ENCODE measurements at regions not wholly inside any gene's neighbourhood (a gene's known extent, or its start where the extent isn't known, plus 50 kb on each side); places are given as distances from the start of the nearest gene placed in this dataset.
A peak's percentile ranks its signal among the peaks of the same experiment; 100 is the strongest.

DNA sequence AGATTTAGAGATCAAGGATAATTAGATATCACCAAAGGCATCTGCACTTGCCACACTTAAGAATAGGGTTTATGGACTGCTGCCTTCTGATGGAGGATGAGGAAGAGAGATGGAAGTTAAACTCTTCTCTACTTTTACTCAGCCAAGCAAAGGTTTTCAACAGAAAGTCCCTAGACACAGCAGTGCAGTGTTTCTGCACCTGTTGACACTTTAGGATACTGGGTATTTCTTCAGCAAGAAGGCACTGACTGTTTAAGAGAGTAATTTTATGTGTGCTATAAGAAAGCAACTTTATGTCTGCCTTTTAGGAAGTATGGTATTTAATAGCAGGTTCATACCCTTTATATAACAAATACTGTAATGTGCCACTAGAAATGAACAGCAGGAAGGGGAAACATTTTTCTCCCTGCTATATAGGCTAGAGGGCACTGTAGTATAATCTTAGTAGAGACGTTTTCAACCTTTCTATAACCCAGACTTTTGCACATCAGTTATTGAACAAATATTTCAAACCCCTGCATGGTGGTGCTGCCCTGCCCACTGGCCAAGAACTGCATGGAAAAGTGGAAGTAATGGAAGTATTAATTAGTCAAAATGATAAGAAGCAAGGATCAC lies 225.0 kb upstream of the GRIP1 start:
- in situ Hi-C loops (cut with HindIII; ENCODE audit: low pct_unique_long_range_greater_than_20kb, low sequenced_read_pairs): no loop called here
- peak; percentile 11 to 47 for DNase-seq (ENCODE audit: low read depth in 1 of 2, low spot score in 1 of 2)
- no peak for TF ChIP-seq JUND (IDR thresholded peaks at IDR 0.05; ENCODE audit: low read depth)

DNA sequence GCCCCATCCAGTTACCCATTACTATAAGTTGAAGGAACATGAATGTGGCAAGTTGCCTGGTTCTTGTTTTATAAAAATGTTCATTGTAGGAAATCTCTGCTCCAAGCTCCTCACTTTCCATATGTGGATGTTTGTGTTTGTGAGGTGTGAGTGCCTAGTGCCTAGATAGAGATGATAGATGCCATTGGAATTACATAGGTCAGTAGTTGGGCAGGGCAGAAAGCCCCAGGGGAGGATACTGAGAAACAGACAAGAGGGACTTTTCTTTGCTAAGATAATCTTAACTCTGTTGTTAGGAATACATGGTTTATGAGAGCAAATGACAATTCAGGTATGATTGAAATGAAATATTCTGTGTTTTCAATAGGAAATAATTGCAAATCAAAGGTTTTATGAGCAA lies 226.3 kb upstream of the GRIP1 start:
- DNase-seq (ENCODE audit: low read depth in 1 of 2, low spot score in 1 of 2): no peak
- in situ Hi-C loops (cut with HindIII; ENCODE audit: low pct_unique_long_range_greater_than_20kb, low sequenced_read_pairs): no loop called here
- no peak for TF ChIP-seq JUND (IDR thresholded peaks at IDR 0.05; ENCODE audit: low read depth)

DNA sequence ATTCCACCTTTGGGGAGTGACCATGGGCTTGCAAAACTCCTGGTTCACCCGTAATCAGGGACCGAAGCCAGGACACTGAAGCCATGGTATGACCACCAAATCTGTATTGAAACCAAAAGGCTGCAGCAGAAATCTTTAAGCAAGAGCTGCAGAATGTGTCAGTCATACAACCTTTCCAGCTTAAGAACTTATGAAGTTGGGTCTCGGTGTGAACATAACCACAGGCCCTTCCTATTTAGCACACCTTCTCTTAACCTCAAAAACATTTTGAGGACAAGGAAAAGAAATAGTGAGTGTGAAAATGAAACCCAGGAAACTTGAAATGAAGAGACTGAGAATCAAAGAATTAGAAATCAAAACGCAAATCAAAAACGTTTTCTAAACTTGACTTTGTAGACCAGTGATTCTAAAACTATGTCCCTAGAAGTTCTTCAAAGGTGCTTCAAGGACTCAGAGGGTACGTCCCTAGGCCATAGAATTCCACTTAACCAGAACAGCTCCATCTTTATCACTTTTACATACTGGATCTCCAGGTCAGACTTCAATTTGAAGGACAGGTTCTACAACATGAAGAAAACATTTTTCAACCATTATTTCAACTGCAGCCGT lies 231.6 kb upstream of the GRIP1 start:
- in situ Hi-C loops (cut with HindIII; ENCODE audit: low pct_unique_long_range_greater_than_20kb, low sequenced_read_pairs): no loop called here
- no peak for DNase-seq (ENCODE audit: low read depth in 1 of 2, low spot score in 1 of 2)
- TF ChIP-seq JUND (IDR thresholded peaks at IDR 0.05; ENCODE audit: low read depth): no peak

DNA sequence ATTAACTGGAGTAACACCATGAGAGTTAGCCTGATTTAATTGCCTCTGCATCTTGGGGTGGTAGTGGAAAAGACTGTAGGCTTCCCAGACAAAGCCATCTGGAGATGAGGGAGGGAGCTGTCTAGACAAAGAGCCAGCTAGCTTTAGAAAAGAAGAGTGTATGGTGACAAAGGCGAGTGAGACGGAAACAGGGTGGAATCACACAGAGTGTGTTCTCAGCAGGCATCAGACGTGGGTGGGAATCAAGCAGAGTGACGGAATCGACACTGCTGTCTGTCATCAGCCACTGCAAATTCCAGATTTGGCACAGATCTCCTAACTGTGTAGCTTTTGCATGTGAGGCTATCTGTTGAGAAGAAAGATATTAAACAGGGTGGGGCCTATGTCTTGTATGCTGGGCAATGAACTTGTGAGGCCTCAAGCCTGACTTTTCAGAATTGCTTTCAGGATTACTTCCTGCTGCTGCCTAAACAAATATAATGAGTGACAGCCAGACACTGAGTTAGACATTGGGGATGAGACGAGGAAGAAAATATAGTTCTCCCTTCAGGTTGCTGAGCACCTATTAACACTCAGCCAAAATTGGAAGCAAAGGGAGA lies 236.5 kb upstream of the GRIP1 start:
- in situ Hi-C loops (cut with HindIII; ENCODE audit: low pct_unique_long_range_greater_than_20kb, low sequenced_read_pairs): no loop called here
- TF ChIP-seq JUND (IDR thresholded peaks at IDR 0.05; ENCODE audit: low read depth): no peak

DNA sequence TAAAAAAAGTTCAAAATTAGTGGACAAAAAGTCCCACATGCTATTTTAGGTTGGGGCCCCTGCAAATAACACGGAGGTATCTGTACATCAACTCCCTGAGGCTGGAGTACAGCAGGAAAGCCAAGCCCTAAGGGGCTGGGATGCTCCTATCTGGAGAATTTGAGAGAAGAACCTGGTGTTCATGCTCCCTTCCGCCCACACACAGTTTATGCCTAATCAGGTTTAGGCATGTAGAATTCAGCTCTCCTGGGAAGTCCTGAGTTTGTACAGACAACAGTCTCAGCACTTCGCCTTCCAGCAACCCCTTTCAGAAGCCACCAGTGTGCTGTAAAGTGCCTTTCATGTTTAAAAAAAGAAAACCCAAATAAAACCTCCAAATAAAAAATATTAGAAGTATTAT lies 237.3 kb upstream of the GRIP1 start:
- no peak for DNase-seq (ENCODE audit: low read depth in 1 of 2, low spot score in 1 of 2)
- no peak for TF ChIP-seq JUND (IDR thresholded peaks at IDR 0.05; ENCODE audit: low read depth)
- in situ Hi-C loops (cut with HindIII; ENCODE audit: low pct_unique_long_range_greater_than_20kb, low sequenced_read_pairs): no loop called here

More for the DNA sequence above, 236.5 kb upstream of the GRIP1 start:
- DNase-seq (ENCODE audit: low read depth in 1 of 2, low spot score in 1 of 2): no peak

DNA sequence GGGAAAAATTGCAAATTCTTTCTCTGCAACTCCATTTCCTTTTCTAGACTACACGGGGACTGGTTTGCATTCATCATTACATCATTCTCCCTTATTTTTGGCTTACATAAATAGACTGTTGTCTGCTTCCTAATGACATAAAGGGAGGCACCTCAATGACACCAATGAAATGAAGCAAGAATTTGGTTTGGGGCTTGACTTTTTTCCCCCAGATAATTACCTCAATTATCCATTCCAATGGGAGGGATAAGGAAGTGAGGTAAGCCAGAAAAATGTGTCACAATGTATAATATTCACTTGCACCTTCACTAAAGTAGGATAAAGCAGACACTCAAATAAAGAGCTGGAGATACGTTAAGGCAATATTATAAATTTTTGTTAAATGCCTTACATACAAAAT lies 240.6 kb upstream of the GRIP1 start:
- in situ Hi-C loops (cut with HindIII; ENCODE audit: low pct_unique_long_range_greater_than_20kb, low sequenced_read_pairs): no loop called here
- DNase-seq (ENCODE audit: low read depth in 1 of 2, low spot score in 1 of 2): no peak
- TF ChIP-seq JUND (IDR thresholded peaks at IDR 0.05; ENCODE audit: low read depth): no peak

DNA sequence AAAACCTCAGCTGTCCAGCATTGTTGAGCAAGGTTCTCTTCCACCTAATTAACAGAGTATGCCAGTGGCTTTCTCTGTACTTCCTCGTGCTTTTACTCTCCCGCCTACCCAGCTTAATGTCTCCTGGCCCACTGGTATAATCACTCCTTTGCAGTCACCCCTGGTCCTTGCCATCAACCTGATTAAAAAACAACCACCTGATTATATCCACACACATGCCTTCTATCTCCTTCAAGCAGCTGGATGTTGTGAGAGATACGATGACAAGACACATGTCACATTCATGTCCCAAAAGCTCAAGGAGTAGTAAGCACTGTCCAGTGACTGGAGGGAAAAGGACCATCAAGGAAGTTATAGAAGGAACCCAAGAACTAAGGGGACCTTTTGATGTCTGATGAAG lies 241.3 kb upstream of the GRIP1 start:
- TF ChIP-seq JUND (IDR thresholded peaks at IDR 0.05; ENCODE audit: low read depth): no peak
- no peak for DNase-seq (ENCODE audit: low read depth in 1 of 2, low spot score in 1 of 2)
- in situ Hi-C loops (cut with HindIII; ENCODE audit: low pct_unique_long_range_greater_than_20kb, low sequenced_read_pairs): no loop called here

DNA sequence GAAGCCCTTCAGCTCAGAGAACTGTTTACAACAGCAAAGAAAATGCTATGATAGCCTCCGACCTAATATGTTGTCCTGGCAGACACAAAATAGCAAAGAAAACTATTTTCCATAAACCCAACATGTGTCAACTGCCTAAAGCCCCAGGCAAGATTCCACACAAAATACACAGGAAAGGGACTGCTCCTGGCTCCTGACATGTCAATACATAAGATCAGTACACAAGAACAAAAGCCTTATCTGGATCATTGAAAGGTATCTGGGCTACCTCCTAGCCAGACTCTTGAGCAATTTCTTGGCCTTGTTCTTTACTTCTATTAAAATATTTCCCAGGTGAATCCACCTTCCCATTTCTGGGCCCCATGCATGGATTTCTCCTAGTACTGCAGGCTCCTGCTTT lies 242.3 kb upstream of the GRIP1 start:
- in situ Hi-C loops (cut with HindIII; ENCODE audit: low pct_unique_long_range_greater_than_20kb, low sequenced_read_pairs): no loop called here
- TF ChIP-seq JUND (IDR thresholded peaks at IDR 0.05; ENCODE audit: low read depth): no peak
- no peak for DNase-seq (ENCODE audit: low read depth in 1 of 2, low spot score in 1 of 2)

DNA sequence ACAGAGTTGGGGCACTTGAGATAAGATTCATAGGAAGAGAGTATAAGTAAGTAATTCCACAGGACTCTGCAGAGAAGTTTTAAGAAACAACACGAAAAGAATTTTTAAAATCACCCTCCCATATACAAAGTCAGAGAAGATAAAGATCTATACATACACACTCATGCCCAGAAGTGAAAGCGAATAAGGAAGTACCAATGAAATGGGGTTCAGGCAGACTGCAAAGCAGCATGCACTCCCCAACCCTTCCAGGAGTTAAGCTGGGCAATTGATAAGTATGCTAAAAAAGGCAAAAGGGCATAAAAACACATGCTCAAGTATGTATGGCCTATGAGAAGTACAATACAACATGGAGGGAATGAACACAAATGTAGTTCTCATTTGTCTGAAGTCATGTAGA lies 246.2 kb upstream of the GRIP1 start:
- DNase-seq (ENCODE audit: low read depth in 1 of 2, low spot score in 1 of 2): peak in 1 of 2 experiments; percentile 16
- TF ChIP-seq JUND (IDR thresholded peaks at IDR 0.05; ENCODE audit: low read depth): no peak
- in situ Hi-C loops (cut with HindIII; ENCODE audit: low pct_unique_long_range_greater_than_20kb, low sequenced_read_pairs): no loop called here

DNA sequence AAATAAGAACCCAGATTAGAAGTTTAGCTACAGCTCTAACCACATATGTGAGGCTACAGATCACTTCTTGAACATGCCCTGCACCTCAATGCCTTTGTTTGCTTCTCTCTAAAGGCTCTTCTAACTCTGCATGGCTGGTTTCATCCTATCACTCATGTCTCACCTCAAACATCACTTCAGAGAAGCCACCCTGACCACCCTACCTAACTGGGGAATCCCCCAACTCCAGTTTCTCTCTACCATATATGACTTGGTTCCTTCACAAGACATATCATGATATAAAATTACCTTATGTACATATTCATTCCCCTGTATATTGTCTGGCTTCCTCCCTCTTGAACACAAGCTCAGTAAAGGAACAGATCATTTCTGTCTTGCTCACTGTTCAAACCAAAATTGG lies 250.2 kb upstream of the GRIP1 start:
- TF ChIP-seq JUND (IDR thresholded peaks at IDR 0.05; ENCODE audit: low read depth): no peak
- no peak for DNase-seq (ENCODE audit: low read depth in 1 of 2, low spot score in 1 of 2)
- in situ Hi-C loops (cut with HindIII; ENCODE audit: low pct_unique_long_range_greater_than_20kb, low sequenced_read_pairs): no loop called here

DNA sequence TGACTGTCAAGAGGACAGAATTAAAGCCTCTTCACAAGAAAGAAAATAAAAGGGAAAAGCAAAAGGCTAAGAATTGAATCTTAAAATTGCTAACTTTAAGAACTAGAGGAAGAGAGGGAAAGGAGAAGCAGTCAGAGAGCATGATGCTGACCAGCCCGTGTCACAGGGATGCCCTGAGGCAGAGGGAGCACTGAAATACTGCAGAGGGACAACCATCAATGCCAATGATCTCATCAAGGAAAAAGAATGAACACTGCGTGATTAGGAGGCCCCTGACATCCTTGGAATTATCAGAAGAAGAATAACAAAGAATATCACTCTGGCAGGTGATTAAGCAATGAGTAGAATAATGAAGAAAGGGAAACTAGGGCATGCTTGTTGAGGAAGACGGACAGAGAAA lies 252.2 kb upstream of the GRIP1 start:
- in situ Hi-C loops (cut with HindIII; ENCODE audit: low pct_unique_long_range_greater_than_20kb, low sequenced_read_pairs): no loop called here
- TF ChIP-seq JUND (IDR thresholded peaks at IDR 0.05; ENCODE audit: low read depth): no peak
- DNase-seq (ENCODE audit: low read depth in 1 of 2, low spot score in 1 of 2): no peak

DNA sequence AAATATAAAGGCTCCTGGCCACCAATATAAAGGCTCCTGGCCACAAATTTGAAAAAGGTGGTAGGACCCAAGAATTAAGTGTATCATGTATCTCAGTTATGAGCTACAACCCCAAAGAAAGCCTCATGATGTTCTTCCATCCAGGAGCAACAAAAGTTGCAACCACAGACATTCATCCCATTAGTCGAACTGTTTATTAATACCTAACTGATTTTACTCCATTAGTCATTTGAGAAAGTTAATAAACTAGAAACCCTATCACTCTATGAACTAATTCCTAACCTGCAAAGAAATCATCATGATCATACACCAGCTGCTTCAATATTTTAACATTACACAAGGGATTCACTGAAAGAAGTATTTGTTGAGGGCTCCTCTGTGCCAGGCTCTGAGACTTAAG lies 253.2 kb upstream of the GRIP1 start:
- TF ChIP-seq JUND (IDR thresholded peaks at IDR 0.05; ENCODE audit: low read depth): no peak
- no peak for DNase-seq (ENCODE audit: low read depth in 1 of 2, low spot score in 1 of 2)
- in situ Hi-C loops (cut with HindIII; ENCODE audit: low pct_unique_long_range_greater_than_20kb, low sequenced_read_pairs): no loop called here

DNA sequence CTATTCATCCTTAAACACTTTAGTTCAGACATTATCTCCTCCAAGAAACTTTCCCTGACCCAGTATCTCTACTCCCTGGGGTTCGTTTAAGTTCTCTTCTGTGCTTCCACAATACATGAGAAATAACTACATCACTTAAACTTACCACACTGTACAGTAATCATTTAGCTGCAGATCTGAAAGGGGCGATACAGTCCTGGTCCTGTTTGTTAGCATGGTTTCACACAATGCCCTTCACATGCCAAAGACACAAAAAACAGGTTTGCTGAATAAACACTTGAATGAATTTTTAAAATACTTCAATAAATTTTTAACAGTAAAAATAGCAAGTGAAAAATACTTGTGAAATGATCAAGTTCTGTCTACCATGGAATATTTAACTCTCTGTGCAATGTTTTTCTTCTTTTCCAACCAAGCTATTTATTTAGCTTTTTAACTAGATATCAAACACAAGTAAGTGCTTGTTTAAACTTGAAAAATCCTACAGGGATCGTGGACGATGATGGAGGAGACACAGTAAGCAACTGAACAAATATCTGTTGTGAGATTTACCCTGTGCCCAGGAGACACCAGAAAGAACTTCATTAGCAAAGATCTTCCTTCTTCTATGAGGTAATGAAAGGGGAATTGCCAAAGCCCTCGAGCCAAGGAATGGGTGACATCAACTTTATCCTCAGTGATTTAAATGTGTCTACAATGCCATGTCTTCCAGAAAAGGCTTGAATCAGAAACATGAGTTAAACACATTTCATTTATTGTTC lies 255.6 kb upstream of the GRIP1 start:
- TF ChIP-seq JUND (IDR thresholded peaks at IDR 0.05; ENCODE audit: low read depth): no peak
- in situ Hi-C loops (cut with HindIII; ENCODE audit: low pct_unique_long_range_greater_than_20kb, low sequenced_read_pairs): no loop called here
- DNase-seq (ENCODE audit: low read depth in 1 of 2, low spot score in 1 of 2): peak in 1 of 2 experiments; percentile 42
